Peyer's patch (tissue), 4 donors: ENCODE measurements at regions not wholly inside any gene's neighbourhood (a gene's known extent, or its start where the extent isn't known, plus 50 kb on each side); places are given as distances from the start of the nearest gene placed in this dataset.

Experiments
- POLR2A ChIP-seq, 2 donors: fragments of 450-650 bp; IDR thresholded peaks; one replicate each; pipeline ENCODE4 v1.5.1; 2017; ENCODE audit warnings: antibody characterized with exemption in 2 of 2, mild to moderate bottlenecking in 2 of 2, moderate library complexity in 2 of 2
- TF ChIP-seq, protein P1 (sequence below), 6 experiments: fragments of 450-650 bp in 4 of 6; fragments of 200-600 bp in 2 of 6; sonication (generic) in 1 of 6; IDR thresholded peaks; one replicate each; pipeline ENCODE4 v1.5.1; 2017 to 2019; ENCODE audit warnings: antibody characterized with exemption in 6 of 6, mild to moderate bottlenecking in 3 of 6, moderate library complexity in 1 of 6

DNA sequence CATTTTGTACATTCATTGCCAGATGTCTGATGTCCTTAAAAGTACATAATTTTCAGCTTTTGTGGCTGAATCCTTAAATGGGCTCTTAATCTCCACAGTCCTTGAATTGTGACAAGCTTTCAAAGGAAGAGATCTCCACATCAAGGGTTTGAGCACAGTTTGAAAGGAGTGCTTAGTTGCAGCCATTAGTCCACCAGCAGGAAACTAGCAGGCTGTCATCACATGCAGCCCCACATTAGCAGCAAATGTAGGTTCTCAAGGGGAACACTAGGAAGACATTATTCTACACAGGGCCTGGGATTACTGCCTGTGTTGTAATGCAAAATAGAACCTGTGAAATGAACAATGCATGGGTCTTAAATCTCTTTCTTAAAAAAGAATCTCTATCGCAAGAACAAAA, 173.2 kb downstream of the CBLL2 start:
- TF ChIP-seq, protein P1, sequence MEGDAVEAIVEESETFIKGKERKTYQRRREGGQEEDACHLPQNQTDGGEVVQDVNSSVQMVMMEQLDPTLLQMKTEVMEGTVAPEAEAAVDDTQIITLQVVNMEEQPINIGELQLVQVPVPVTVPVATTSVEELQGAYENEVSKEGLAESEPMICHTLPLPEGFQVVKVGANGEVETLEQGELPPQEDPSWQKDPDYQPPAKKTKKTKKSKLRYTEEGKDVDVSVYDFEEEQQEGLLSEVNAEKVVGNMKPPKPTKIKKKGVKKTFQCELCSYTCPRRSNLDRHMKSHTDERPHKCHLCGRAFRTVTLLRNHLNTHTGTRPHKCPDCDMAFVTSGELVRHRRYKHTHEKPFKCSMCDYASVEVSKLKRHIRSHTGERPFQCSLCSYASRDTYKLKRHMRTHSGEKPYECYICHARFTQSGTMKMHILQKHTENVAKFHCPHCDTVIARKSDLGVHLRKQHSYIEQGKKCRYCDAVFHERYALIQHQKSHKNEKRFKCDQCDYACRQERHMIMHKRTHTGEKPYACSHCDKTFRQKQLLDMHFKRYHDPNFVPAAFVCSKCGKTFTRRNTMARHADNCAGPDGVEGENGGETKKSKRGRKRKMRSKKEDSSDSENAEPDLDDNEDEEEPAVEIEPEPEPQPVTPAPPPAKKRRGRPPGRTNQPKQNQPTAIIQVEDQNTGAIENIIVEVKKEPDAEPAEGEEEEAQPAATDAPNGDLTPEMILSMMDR (IDR thresholded peaks at IDR 0.05) = no peak
- TF ChIP-seq POLR2A (IDR thresholded peaks at IDR 0.05) = no peak
